ENCODE measurements at regions not wholly inside any gene's neighbourhood (a gene's known extent, or its start where the extent isn't known, plus 50 kb on each side); places are given as distances from the start of the nearest gene placed in this dataset.
"Not testable (repeated sequence)": the region's sequence is repeated elsewhere in the genome, so short reads cannot be mapped to it uniquely, and the experiment has no call there.

- intact Hi-C loops (cut with DNase I), result no loop called here
- DNase-seq, result no peak
- H3K27me3 ChIP-seq, result no peaks in the 10 kb centered on the region
- no peak overlapping the region for H3K27ac ChIP-seq
- peaks cover 2% of the 10 kb centered on the region for H3K4me1 ChIP-seq (ENCODE audit: insufficient read depth)
- WGBS, 3 donors, result 88 to 91% (median 90%) methylated on average over 7 of the region's 7 CpGs
- no peaks in the 10 kb centered on the region for H3K9me3 ChIP-seq
- no peak overlapping the region for H3K4me3 ChIP-seq
- no peak for TF ChIP-seq EP300 (IDR thresholded peaks at IDR 0.05)
- TF ChIP-seq POLR2A (IDR thresholded peaks at IDR 0.05), result no peak
- TF ChIP-seq CTCF (IDR thresholded peaks at IDR 0.05), result no peak
- H3K36me3 ChIP-seq, result no peaks in the 10 kb centered on the region
These were observed 180.4 kb downstream of the TM9SF2 start for GRCh38 chr13:99681695-99682094.

GRCh38 chr13:99677116-99677951 lies 176.1 kb downstream of the TM9SF2 start:
- intact Hi-C loops (cut with DNase I), result no loop called here
- no peak for TF ChIP-seq EP300 (IDR thresholded peaks at IDR 0.05)
- TF ChIP-seq POLR2A (IDR thresholded peaks at IDR 0.05), result no peak
- TF ChIP-seq CTCF (IDR thresholded peaks at IDR 0.05), result no peak

GRCh38 chr13:99671746-99672145 lies 170.5 kb downstream of the TM9SF2 start:
- no peaks in the 10 kb centered on the region for H3K27me3 ChIP-seq
- 91 to 95% (median 94%) methylated on average over 4 of the region's 4 CpGs for WGBS, 3 donors
- no peak overlapping the region for H3K27ac ChIP-seq
- no peak overlapping the region for H3K4me3 ChIP-seq
- H3K4me1 ChIP-seq (ENCODE audit: insufficient read depth), result no peaks in the 10 kb centered on the region
- H3K9me3 ChIP-seq, result no peaks in the 10 kb centered on the region
- no peaks in the 10 kb centered on the region for H3K36me3 ChIP-seq
- no peak for DNase-seq
- intact Hi-C loops (cut with DNase I), result no loop called here
- TF ChIP-seq EP300 (IDR thresholded peaks at IDR 0.05), result no peak

More at GRCh38 chr13:99677116-99677951, 176.1 kb downstream of the TM9SF2 start:
- 10 to 13% (median 12%) methylated on average over 8 of the region's 8 CpGs for WGBS, 3 donors
- no peaks in the 10 kb centered on the region for H3K4me1 ChIP-seq (ENCODE audit: insufficient read depth)
- no peak for DNase-seq
- no peaks in the 10 kb centered on the region for H3K9me3 ChIP-seq
- H3K36me3 ChIP-seq, result no peaks in the 10 kb centered on the region
- H3K4me3 ChIP-seq, result no peak overlapping the region
- H3K27me3 ChIP-seq, result no peaks in the 10 kb centered on the region
- no peak overlapping the region for H3K27ac ChIP-seq

GRCh38 chr13:99669096-99669495 lies 167.8 kb downstream of the TM9SF2 start:
- not testable (repeated sequence) for H3K9me3 ChIP-seq; DNase-seq; H3K4me1 ChIP-seq (ENCODE audit: insufficient read depth); H3K4me3 ChIP-seq; H3K36me3 ChIP-seq; H3K27me3 ChIP-seq; H3K27ac ChIP-seq
- intact Hi-C loops (cut with DNase I), result loop anchor here in 1 of 4 donors (10.0 kb wide), 1 partner anchor 846 kb away; no protein-coding TSS in a partner anchor
- 88 to 93% (median 89%) methylated on average over 8 of the region's 8 CpGs for WGBS, 3 donors

GRCh38 chr13:99666146-99666805 lies 165.0 kb downstream of the TM9SF2 start:
- H3K27ac ChIP-seq, result no peak overlapping the region
- H3K4me1 ChIP-seq (ENCODE audit: insufficient read depth), result peaks cover 2% of the 10 kb centered on the region
- H3K4me3 ChIP-seq, result no peak overlapping the region
- intact Hi-C loops (cut with DNase I), result loop anchor here in 1 of 4 donors (10.0 kb wide), 1 partner anchor 849 kb away; no protein-coding TSS in a partner anchor
- TF ChIP-seq EP300 (IDR thresholded peaks at IDR 0.05) (no peak), POLR2A (IDR thresholded peaks at IDR 0.05) (no peak), CTCF (IDR thresholded peaks at IDR 0.05) (no peak)
- no peak for DNase-seq
- 87 to 92% (median 92%) methylated on average over 8 of the region's 8 CpGs for WGBS, 3 donors
- H3K36me3 ChIP-seq, result no peaks in the 10 kb centered on the region
- H3K27me3 ChIP-seq, result no peaks in the 10 kb centered on the region
- no peaks in the 10 kb centered on the region for H3K9me3 ChIP-seq
